ENCODE measurements at regions not wholly inside any gene's neighbourhood (a gene's known extent, or its start where the extent isn't known, plus 50 kb on each side); places are given as distances from the start of the nearest gene placed in this dataset.
"Not testable (repeated sequence)": the region's sequence is repeated elsewhere in the genome, so short reads cannot be mapped to it uniquely, and the experiment has no call there.

DNA sequence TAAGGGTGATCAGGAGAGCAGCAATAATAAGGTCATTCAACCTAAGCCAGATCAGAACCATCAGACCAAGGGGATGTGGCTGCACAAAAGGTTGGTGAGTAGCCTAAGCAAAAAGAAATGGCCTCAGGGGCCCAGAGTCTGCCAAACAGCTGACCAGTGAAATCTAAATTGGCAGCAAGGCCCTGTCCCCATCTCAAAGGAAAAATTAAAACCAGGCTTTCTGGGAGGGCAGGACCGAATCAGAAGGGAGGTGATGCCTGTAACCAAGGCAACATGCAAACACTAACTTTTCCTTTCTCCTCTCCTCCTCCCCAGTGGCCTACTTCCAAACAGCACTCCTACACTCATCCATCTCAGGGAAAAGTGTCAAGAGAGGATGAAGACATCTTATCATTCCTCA lies 256.4 kb downstream of the NUAK1 start:
- TF ChIP-seq, protein P1, sequence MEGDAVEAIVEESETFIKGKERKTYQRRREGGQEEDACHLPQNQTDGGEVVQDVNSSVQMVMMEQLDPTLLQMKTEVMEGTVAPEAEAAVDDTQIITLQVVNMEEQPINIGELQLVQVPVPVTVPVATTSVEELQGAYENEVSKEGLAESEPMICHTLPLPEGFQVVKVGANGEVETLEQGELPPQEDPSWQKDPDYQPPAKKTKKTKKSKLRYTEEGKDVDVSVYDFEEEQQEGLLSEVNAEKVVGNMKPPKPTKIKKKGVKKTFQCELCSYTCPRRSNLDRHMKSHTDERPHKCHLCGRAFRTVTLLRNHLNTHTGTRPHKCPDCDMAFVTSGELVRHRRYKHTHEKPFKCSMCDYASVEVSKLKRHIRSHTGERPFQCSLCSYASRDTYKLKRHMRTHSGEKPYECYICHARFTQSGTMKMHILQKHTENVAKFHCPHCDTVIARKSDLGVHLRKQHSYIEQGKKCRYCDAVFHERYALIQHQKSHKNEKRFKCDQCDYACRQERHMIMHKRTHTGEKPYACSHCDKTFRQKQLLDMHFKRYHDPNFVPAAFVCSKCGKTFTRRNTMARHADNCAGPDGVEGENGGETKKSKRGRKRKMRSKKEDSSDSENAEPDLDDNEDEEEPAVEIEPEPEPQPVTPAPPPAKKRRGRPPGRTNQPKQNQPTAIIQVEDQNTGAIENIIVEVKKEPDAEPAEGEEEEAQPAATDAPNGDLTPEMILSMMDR (IDR thresholded peaks at IDR 0.05) = no peak
- TF ChIP-seq POLR2AphosphoS5 (IDR thresholded peaks at IDR 0.05; ENCODE audit: insufficient read depth in 1 of 2, low read depth in 1 of 2) = peak in 1 of 2 donors; percentile 7
- H3K36me3 ChIP-seq = no peaks in the 10 kb centered on the region
- peaks cover 5% of the 10 kb centered on the region for H3K4me1 ChIP-seq
- H3K9me3 ChIP-seq = no peaks in the 10 kb centered on the region
- no peaks in the 10 kb centered on the region for H3K27me3 ChIP-seq
- no peak overlapping the region for H3K4me3 ChIP-seq
- DNase-seq (ENCODE audit: extremely low spot score in 2 of 2) = no peak
- intact Hi-C loops (cut with DNase I) = no loop called here
- no peak overlapping the region for H3K27ac ChIP-seq

DNA sequence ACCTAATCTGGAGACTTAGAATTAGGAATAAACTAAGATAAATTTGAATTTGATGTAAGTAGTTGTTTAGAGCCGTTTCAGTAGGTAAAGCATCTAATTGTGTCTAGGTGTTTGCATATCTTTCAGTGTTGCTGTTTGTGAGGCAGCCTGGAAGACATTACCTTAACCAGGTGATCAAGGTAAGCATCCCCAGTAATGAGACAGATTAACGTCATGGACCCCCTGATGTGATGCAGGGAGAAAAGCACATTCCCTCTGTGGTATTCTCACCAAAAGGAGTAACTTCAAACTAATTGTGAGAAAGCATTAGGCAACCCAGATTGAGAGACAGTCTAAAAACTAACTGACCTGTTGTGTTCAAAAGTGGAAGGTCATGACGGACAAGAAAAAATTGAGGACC lies 251.6 kb downstream of the NUAK1 start:
- Histone ChIP-seq H3K4me3 (no peak overlapping the region), H3K4me1 (peaks cover 5% of the 10 kb centered on the region), H3K9me3 (no peaks in the 10 kb centered on the region), H3K27ac (no peak overlapping the region), H3K27me3 (no peaks in the 10 kb centered on the region), H3K36me3 (no peaks in the 10 kb centered on the region)
- DNase-seq (ENCODE audit: extremely low spot score in 2 of 2) = no peak
- TF ChIP-seq POLR2AphosphoS5 (IDR thresholded peaks at IDR 0.05; ENCODE audit: insufficient read depth in 1 of 2, low read depth in 1 of 2) (no peak), POLR2A (IDR thresholded peaks at IDR 0.05) (no peak)
- TF ChIP-seq, protein P1 (IDR thresholded peaks at IDR 0.05) = no peak
- intact Hi-C loops (cut with DNase I) = no loop called here

DNA sequence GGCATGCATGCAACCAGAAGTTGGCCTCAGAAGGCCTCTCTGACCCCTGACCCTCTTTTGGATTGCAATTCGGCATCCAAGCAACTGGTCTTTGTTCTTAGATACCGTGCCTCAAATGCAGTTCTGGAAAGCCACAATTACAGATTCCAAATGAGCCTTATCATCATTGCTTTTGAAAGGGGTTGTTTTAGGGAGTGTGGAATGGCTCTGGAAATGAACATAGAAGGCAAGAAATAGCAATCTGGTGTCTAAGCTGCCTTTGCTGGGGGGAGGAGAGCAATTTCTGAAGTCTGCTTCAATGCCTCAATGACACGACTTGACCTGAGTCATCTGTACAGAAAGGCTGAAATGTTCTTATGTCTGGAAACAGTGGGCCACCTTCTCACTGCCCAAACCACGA lies 250.1 kb downstream of the NUAK1 start:
- no peaks in the 10 kb centered on the region for H3K9me3 ChIP-seq
- H3K27me3 ChIP-seq = no peaks in the 10 kb centered on the region
- H3K4me3 ChIP-seq = no peak overlapping the region
- TF ChIP-seq POLR2A (IDR thresholded peaks at IDR 0.05) = no peak
- no peak for TF ChIP-seq POLR2AphosphoS5 (IDR thresholded peaks at IDR 0.05; ENCODE audit: insufficient read depth in 1 of 2, low read depth in 1 of 2)
- TF ChIP-seq, protein P1 (IDR thresholded peaks at IDR 0.05) = no peak
- intact Hi-C loops (cut with DNase I) = no loop called here
- H3K36me3 ChIP-seq = no peaks in the 10 kb centered on the region
- no peaks in the 10 kb centered on the region for H3K4me1 ChIP-seq
- no peak for DNase-seq (ENCODE audit: extremely low spot score in 2 of 2)
- no peak overlapping the region for H3K27ac ChIP-seq

DNA sequence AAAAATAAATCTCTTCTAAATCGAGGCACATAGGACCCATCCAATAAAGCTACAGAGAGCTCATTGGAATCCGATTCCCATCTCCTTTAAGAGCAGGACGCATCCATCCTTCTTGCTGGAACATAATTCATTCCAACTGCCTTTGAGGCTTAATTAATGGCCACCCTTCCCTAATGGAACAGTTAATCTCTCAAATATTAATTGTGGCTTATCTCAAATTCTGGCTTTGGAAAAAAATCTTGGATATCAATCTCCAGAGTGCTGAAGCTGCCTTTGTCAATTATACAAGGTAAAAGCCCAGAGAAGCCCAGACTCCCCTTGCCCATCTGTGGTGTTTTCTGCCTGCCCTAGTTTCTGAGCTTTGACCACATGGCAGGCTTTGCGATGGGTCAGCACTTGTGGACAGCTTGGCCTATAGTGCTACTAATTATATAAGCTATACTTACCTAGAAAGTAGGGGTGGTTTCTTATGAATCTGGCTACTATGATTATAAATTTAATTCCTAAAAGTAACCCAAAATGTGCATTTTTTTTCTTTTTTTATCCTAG lies 246.3 kb downstream of the NUAK1 start:
- intact Hi-C loops (cut with DNase I) = no loop called here
- DNase-seq (ENCODE audit: extremely low spot score in 2 of 2) = no peak

DNA sequence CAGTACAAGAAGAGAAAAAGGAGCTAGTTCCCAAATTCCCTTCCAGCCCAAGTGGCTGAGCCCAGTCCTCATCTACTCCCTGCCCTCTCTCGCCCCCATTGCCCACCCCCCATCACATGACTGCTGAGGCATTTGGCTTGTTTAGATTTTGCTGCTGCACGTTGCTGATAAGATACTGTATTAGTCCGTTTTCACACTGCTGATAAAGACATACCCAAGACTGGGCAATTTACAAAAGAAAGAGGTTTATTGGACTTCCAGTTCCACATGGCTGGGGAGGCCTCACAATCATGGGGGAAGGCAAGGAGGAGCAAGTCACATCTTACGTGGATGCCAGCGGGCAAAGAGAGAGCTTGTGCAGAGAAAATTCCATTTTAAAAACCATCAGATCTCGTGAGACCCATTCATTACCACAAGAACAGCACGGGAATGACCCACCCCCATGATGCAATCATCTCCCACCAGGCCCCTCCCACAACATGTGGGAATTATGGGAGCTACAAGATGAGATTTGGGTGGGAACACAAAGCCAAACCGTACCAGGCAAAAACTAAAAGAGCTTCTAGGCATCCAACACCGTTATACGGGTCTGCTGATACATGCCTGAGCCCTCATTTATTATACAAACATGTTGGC lies 243.4 kb downstream of the NUAK1 start:
- H3K36me3 ChIP-seq; H3K4me3 ChIP-seq; H3K27me3 ChIP-seq; DNase-seq (ENCODE audit: extremely low spot score in 2 of 2); intact Hi-C loops (cut with DNase I); H3K27ac ChIP-seq; H3K9me3 ChIP-seq: not testable (repeated sequence)
- H3K4me1 ChIP-seq = peaks cover 16% of the 10 kb centered on the region

More for the DNA sequence above, 246.3 kb downstream of the NUAK1 start:
- H3K4me1 ChIP-seq = no peaks in the 10 kb centered on the region
- no peak for TF ChIP-seq POLR2AphosphoS5 (IDR thresholded peaks at IDR 0.05; ENCODE audit: insufficient read depth in 1 of 2, low read depth in 1 of 2)
- TF ChIP-seq, protein P1 (IDR thresholded peaks at IDR 0.05) = no peak
- no peak for TF ChIP-seq POLR2A (IDR thresholded peaks at IDR 0.05)
- H3K27me3 ChIP-seq = no peaks in the 10 kb centered on the region
- no peaks in the 10 kb centered on the region for H3K36me3 ChIP-seq
- H3K9me3 ChIP-seq = no peaks in the 10 kb centered on the region
- H3K4me3 ChIP-seq = no peak overlapping the region
- H3K27ac ChIP-seq = no peak overlapping the region
